ENCODE measurements at regions not wholly inside any gene's neighbourhood (a gene's known extent, or its start where the extent isn't known, plus 50 kb on each side); places are given as distances from the start of the nearest gene placed in this dataset.
"Not testable (repeated sequence)": the region's sequence is repeated elsewhere in the genome, so short reads cannot be mapped to it uniquely, and the experiment has no call there.

DNA sequence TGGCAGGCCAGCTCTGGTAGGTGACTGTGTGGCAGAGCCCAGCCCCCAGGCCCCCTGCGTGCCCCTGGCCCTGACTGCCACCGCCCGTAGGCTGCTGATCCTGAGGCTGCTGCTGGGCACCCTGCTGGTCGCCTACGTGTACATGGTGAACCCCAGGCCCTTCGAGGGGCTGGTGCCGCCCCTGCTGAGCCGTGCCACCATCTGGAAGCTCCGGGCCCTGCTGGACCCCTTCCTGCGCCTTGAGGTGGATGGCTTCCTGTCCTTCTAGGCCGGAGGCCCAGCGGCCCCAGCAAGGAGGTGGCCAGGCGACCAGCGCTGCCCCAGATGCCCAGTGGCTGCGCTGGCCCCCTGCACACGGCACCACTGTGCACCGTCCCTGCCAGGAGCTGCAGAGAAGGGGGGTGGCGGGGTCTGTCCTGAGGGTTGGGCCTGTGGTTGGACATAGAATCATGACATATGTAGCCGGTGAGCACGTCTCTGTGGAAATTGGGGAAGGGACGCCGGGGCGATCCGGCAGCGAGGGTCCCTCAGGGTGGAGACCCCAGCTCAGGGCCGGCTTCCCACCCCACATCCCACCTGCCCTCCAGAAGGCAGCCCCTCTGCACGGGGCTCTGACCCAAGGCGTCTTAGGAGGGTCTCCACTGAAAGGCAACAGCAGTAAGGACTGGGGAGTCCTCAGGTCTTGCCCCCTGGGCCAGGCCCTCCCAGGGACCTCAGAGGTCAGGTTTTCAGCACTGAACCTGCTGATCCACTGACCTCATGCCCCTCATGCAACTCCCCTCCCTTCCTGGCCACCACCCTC, 185.4 kb downstream of the IGLL1 start:
- no peaks in the 10 kb centered on the region for H3K9me3 Mint-ChIP-seq (ENCODE audit: low read depth)
- H3K4me3 Mint-ChIP-seq = no peak overlapping the region
- no peaks in the 10 kb centered on the region for H3K27me3 Mint-ChIP-seq
- no peaks in the 10 kb centered on the region for H3K4me1 Mint-ChIP-seq (ENCODE audit: low read depth)
- no peak overlapping the region for H3K27ac Mint-ChIP-seq
- no peaks in the 10 kb centered on the region for H3K36me3 Mint-ChIP-seq

DNA sequence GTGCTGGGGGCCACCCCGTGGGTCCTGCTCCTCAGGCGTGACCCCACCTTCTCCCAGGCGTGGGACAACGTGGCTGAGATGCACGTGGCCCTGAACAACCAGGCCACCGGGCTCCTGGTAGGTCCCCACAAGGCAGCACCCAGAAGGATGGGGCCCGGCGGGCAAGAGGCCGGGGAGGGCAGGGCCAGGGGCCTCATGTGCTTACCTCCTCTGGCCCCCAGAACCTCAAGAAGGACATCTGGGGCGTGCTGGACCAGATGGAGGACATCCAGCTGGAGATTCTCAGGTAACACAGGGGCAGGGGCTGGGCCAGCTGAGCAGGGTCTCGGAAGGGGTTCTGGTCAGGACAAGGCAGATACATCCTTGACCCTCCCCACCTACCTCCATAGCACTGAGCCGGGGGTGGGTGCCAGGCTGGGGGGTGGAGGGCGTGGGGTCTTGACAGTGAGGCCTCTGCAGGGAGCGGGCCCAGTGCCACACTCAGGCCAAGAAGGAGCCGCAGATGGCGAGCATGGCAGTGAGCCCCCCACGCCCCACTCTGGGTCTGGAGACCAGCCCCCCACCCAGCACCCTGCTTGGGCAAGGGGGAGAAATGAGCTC, 186.3 kb downstream of the IGLL1 start:
- no peaks in the 10 kb centered on the region for H3K9me3 Mint-ChIP-seq (ENCODE audit: low read depth)
- H3K36me3 Mint-ChIP-seq = no peaks in the 10 kb centered on the region
- no peaks in the 10 kb centered on the region for H3K4me1 Mint-ChIP-seq (ENCODE audit: low read depth)
- no peak overlapping the region for H3K27ac Mint-ChIP-seq
- no peak overlapping the region for H3K4me3 Mint-ChIP-seq
- no peaks in the 10 kb centered on the region for H3K27me3 Mint-ChIP-seq

DNA sequence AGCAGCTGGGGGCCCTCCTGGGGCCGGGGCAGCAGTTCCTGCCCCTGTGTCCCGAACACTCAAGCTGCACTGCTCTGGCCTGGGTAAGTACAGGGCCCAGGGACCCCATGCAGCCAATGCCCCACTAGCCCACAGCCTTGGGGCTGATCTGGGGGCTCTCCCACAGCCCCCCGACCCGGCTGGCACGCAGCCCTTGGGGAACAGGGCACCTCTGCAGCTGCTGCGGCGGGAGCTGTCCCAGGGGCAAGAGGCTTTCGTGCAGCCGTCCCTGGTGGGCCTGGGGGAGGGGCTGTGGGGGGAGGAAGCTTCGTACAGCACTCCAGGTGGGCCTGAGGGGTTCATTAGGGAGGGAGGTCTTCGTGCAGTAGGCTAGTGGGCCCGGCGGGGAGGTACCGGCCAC, 186.9 kb downstream of the IGLL1 start:
- H3K27me3 Mint-ChIP-seq; H3K4me3 Mint-ChIP-seq; H3K4me1 Mint-ChIP-seq (ENCODE audit: low read depth); H3K27ac Mint-ChIP-seq; H3K9me3 Mint-ChIP-seq (ENCODE audit: low read depth); H3K36me3 Mint-ChIP-seq: not testable (repeated sequence)

DNA sequence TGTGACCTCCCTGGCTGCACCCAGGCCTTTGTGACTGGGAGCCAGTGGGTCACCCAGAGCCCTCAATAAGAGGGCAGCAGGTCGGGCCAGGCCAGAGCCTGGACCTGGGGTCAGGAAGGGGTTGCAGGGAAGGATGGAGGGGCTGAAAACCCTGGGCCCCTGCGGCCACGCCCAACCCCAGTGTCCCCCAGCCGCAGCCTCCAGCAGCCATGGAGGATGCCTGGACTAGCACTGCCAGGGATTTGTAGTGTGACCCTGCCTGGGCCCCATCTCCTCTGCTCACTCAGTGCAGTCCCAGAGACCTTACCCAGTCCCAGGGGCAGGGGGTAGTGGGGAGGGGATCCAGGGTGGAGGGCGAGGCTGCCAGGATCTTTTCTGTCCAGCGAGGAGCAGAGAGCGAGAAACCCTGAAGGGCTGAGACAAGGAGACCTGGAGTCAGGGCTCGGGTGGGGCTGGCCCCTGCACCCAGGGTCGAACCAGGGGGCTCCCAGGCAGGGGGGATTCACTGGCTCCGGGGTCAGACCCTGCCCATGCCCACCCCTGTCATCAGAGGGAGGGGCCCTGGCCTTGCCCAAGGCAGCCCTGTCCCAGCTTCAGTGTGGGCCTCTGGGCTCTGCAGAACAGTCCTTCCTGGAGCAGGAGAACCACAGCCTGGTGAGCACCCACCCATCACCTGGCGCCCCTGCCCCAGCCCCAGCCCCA, 187.5 kb downstream of the IGLL1 start:
- H3K4me3 Mint-ChIP-seq = no peak overlapping the region
- no peaks in the 10 kb centered on the region for H3K36me3 Mint-ChIP-seq
- H3K27me3 Mint-ChIP-seq = no peaks in the 10 kb centered on the region
- no peak overlapping the region for H3K27ac Mint-ChIP-seq
- no peaks in the 10 kb centered on the region for H3K9me3 Mint-ChIP-seq (ENCODE audit: low read depth)
- H3K4me1 Mint-ChIP-seq (ENCODE audit: low read depth) = no peaks in the 10 kb centered on the region

DNA sequence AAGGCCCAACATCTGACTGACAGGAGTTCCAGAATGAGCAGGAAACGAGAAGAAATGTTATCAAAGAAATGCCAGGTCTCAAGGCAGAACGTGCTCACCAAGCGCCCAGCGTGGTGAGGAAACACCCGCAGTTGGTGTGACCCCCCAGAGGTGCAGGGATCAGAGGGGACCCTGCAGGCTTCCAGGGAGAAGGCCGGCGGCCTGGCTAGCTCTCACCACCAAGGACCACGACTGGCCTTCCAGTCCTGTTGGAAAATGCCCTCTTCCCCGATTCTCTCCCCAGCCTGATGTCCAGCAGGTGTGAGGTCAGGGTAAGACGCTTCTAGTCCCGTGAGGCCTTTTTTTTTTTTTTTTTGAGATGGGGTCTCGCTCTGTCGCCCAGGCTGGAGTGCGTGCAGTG, 189.1 kb downstream of the IGLL1 start:
- Mint-ChIP-seq H3K27me3 (no peaks in the 10 kb centered on the region), H3K9me3 (ENCODE audit: low read depth) (no peaks in the 10 kb centered on the region), H3K27ac (no peak overlapping the region), H3K4me3 (no peak overlapping the region), H3K4me1 (ENCODE audit: low read depth) (no peaks in the 10 kb centered on the region), H3K36me3 (no peaks in the 10 kb centered on the region)

DNA sequence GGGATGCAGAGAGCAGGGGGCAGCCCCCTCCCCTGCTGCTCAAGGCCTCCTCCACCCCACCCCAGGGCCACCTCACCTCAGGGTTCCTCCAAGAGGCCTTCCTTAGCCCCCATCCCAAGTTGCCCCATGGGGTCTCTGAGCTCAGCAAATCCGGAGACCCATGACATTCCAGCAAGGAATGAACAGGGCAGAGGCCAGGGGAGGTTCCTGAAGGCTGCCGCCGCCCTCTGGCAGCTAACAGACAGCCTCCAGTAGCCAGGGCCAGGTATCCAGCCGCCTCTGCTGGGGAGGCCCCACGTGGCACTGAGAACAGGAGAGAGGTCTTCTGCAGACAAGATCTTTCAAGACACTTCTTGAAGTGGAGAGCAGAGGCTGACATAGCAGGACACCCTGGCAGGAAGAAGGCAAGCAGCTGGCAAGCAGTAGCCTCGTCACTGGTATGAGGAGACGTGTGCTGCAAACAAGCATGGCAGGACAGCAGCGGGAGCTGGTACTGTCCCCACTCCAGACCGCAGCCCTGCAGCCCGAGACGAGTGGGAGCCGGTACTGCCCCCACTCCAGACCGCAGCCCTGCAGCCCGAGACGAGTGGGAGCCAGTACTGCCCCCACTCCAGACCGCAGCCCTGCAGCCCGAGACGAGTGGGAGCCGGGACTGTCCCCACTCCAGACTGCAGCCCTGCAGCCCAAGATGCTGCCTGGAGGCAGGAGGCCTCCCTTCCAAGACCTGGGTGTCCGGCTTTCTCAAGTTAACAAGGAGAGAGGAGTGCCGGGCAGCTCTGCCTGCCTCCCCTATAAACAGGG, 190.6 kb downstream of the IGLL1 start:
- Mint-ChIP-seq H3K27me3 (no peaks in the 10 kb centered on the region), H3K4me1 (ENCODE audit: low read depth) (no peaks in the 10 kb centered on the region), H3K4me3 (no peak overlapping the region), H3K27ac (no peak overlapping the region), H3K36me3 (no peaks in the 10 kb centered on the region), H3K9me3 (ENCODE audit: low read depth) (no peaks in the 10 kb centered on the region)

DNA sequence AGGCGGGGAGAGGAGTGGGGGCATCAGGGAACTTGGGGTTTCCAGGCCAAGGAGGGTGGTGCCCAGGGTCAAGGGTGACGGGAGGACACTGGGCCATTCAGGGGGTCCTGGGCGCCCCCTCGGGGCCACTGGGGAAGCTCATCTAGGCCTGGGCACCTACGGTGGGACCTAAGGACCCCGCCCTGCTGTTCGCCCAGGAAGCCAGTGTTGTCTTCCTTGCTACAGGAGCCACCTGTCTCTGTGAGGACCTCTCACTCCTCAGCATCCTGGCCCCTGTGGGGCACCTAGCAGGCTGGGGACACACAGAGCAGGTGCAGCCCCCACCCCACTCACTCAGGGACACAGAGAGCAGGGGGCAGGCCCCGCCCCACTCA, 191.6 kb downstream of the IGLL1 start:
- Mint-ChIP-seq H3K27me3 (no peaks in the 10 kb centered on the region), H3K4me1 (ENCODE audit: low read depth) (no peaks in the 10 kb centered on the region), H3K4me3 (no peak overlapping the region), H3K9me3 (ENCODE audit: low read depth) (no peaks in the 10 kb centered on the region), H3K36me3 (no peaks in the 10 kb centered on the region), H3K27ac (no peak overlapping the region)

DNA sequence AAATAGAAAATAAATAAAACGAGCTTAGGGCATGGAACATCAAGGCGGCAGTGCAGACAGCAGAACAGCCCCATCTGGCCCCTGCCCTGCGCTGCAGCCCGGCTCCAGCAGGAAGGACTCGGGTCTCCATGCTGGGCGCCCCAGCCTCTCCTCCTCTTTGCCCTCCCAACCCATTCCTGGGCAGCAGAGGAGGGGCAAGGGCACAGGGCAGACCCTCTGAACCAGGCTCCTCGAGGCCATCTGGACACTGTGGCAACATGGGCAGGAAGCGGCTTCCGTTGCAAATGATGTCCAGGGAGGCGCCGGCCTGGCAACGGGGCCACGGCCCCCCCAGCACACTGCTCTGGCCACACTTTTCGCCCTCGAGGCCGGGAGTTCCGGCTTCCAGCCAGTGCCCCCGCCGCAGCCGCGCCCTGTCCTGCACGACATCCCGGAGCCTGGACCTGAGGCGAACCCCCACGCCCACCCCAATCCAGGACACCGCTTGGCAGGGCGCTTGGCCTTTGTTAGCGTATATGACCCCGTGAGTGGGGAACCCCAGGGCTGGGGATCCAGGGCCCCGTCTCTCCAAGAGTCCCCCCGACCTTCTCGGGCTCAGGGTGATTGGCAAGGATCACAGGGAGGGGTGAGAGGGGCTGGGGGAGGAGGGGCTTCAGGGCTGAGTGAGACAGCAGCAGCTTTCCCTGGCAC, 192.1 kb downstream of the IGLL1 start:
- Mint-ChIP-seq H3K4me1 (ENCODE audit: low read depth) (no peaks in the 10 kb centered on the region), H3K4me3 (no peak overlapping the region), H3K27me3 (no peaks in the 10 kb centered on the region), H3K36me3 (no peaks in the 10 kb centered on the region), H3K27ac (no peak overlapping the region), H3K9me3 (ENCODE audit: low read depth) (no peaks in the 10 kb centered on the region)

DNA sequence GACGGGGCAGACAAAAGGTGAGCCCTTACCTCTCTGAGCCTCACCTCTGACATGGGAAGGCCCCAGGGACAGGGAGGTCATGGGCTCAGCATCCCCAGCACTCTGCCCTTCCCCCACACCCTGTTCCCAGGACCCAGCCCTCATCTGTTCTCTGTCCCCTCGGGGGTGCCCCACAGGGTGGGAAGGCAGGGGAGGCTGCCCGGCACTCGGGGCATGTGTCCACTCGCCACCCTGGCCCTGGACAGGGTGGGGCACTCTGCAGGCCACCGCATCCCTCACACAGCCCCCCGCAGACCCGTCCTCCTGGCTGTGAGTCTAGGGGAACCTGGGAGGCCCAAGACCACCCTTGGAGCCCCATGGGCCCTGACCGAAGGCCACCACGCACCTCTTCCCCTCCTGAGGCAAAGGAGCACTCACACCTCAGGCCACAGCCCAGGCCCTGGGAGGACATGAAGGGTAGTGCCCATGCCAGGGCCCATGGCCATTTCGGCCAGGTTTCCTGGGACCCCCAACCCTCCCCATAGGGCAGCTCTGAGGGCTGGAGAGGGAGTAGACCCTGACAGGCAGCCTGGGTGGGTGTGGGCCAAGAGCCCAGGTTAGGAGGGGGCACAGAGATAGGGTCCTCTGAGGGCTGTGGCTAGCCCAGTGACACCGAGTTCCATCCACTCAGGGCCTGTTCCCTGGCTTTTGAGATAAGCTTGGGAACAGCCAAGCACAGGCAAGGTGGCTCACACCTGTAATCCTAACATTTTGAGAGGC, 193.1 kb downstream of the IGLL1 start:
- Mint-ChIP-seq H3K9me3 (ENCODE audit: low read depth) (no peaks in the 10 kb centered on the region), H3K27ac (no peak overlapping the region), H3K27me3 (no peaks in the 10 kb centered on the region), H3K36me3 (no peaks in the 10 kb centered on the region), H3K4me1 (ENCODE audit: low read depth) (no peaks in the 10 kb centered on the region), H3K4me3 (no peak overlapping the region)

DNA sequence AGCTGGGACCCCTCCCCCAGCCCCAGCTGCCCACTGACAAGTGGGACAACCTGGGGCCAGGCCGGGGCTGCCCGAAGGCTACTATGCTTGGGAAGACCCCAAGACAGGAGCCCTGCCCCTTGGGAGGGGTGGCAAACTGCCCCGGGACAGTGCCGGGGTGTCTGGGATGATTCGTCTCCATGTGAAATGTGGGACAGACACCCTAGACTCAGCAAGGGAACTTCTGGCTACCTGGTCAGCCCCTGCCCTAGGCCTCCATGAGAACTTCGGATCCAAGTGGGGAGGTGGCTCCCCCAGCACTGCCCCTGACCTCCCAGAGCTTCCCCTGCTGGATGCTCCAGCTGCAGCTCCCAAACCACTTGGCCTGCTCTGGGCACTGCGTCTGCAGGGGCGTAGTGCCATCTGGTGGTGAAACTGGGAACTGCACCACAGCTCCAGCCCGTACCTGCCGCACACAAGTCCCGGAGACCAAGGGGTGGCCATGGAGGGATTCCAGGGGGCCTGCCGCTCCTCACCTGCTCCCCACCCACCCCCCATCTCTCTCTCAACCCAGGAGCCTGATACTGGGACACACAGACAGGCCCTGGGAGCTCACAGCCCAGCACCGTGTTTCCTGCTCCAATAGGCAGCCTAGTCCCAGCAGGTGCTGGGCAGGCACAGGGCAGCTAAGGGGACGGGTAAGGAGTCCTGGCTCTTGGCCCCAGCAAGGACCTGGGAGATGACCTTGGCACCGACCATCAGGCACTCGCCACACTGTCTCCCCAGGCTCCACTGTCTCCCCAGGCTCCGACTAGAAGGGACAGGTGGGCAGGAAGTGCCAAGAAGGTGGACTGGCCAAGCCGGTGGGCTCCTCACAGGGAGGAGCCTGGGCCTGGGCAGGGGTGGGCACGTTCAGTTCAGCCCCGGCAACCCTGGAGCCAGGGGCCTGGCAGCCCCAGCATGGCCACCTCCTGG, 194.1 kb downstream of the IGLL1 start:
- Mint-ChIP-seq H3K27ac (no peak overlapping the region), H3K9me3 (ENCODE audit: low read depth) (no peaks in the 10 kb centered on the region), H3K4me3 (no peak overlapping the region), H3K36me3 (no peaks in the 10 kb centered on the region), H3K4me1 (ENCODE audit: low read depth) (no peaks in the 10 kb centered on the region), H3K27me3 (no peaks in the 10 kb centered on the region)

DNA sequence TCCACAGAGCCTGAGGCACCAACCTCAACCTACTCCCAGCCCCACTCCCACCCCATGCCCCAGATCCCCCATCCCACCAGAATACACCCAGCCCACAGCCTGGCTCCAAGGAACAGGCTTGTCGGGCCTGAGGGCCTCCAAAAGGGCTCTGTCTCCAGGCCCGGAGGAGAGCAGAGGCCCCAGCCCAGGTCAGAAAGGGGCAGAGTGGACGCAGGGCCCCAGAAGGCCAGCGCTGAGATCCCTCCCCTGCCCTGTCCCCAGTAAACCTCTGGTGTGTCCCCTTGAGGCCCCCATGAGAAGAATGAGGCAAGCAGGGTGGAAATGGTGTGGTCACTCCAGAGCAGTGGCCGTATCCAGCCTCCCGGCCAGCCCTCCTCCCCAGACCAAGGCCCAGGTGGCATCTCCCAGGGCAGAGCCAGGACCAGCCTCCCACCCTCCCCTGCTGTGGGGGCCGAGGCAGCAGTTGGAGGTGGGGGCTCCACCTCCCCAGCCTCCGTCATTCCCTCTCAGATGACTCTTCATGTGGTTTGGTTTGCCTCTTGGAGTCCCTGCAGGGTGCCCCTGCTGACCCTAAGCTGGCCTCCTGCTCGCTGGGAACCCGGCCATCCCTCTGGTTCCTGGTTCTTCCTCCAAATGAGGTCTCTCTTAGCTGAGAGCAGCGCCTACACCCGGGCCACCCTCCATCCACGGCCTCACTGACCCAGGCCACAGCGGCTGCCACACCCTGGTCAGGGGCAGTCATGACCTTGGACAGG, 195.0 kb downstream of the IGLL1 start:
- Mint-ChIP-seq H3K9me3 (ENCODE audit: low read depth) (no peaks in the 10 kb centered on the region), H3K4me3 (no peak overlapping the region), H3K27me3 (no peaks in the 10 kb centered on the region), H3K27ac (no peak overlapping the region), H3K36me3 (no peaks in the 10 kb centered on the region), H3K4me1 (ENCODE audit: low read depth) (no peaks in the 10 kb centered on the region)

DNA sequence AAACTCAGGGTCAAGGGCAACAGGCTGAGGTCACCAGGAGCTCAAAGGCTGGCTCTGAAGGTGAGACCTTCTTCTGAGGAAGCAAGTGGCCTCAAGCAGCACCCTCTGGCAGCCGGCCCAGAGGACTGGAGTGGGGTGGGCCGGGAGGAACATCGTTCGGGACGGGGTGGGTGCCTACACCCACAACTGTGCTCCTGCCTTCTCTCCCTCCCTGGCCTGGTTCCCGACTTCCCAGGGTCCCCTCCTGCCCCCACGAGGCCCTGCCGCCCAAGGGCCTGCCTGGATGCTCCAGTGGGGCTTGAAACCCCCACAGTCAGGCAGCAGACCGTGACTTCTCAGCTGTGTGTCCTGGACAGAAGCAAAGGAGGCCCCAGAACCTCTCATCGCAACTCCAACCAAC, 195.7 kb downstream of the IGLL1 start:
- Mint-ChIP-seq H3K27ac (no peak overlapping the region), H3K9me3 (ENCODE audit: low read depth) (no peaks in the 10 kb centered on the region), H3K27me3 (no peaks in the 10 kb centered on the region), H3K4me3 (no peak overlapping the region), H3K4me1 (ENCODE audit: low read depth) (no peaks in the 10 kb centered on the region), H3K36me3 (no peaks in the 10 kb centered on the region)
